IPS-15b (cell line): ENCODE measurements at regions not wholly inside any gene's neighbourhood (a gene's known extent, or its start where the extent isn't known, plus 50 kb on each side); places are given as distances from the start of the nearest gene placed in this dataset.

Experiments used
- H3K27me3 ChIP-seq: one replicate; pipeline ENCODE4 v1.6.1; 2013; ENCODE audit warnings: low read length; ENCODE audit not compliant: control insufficient read depth, insufficient read depth
- H3K36me3 ChIP-seq: one replicate; pipeline ENCODE4 v1.6.1; 2013; ENCODE audit warnings: low read length; ENCODE audit not compliant: control insufficient read depth, insufficient read depth
- H3K4me1 ChIP-seq: one replicate; pipeline ENCODE4 v1.6.1; 2013; ENCODE audit warnings: mild to moderate bottlenecking, low read length; ENCODE audit not compliant: control insufficient read depth, insufficient read depth
- H3K4me3 ChIP-seq: one replicate; pipeline ENCODE4 v1.5.1; 2013; ENCODE audit warnings: low read depth, low read length
- H3K9ac ChIP-seq: one replicate; pipeline ENCODE4 v1.6.1; 2013; ENCODE audit warnings: low read depth, mild to moderate bottlenecking, low read length
- H3K9me3 ChIP-seq: one replicate; pipeline ENCODE4 v1.6.1; 2013; ENCODE audit warnings: mild to moderate bottlenecking, low read length; ENCODE audit not compliant: control insufficient read depth, insufficient read depth

- Histone ChIP-seq H3K27me3 (no peaks in the 10 kb centered on the region), H3K36me3 (no peaks in the 10 kb centered on the region), H3K9ac (no peak overlapping the region), H3K4me1 (no peaks in the 10 kb centered on the region), H3K9me3 (no peaks in the 10 kb centered on the region), H3K4me3 (no peak overlapping the region)
Observed at GRCh38 chr21:39124681-39125251, 58.5 kb downstream of the PSMG1 start.

- no peaks in the 10 kb centered on the region for H3K4me1 ChIP-seq
- no peaks in the 10 kb centered on the region for H3K27me3 ChIP-seq
- H3K9ac ChIP-seq = no peak overlapping the region
- H3K9me3 ChIP-seq = no peaks in the 10 kb centered on the region
- H3K36me3 ChIP-seq = no peaks in the 10 kb centered on the region
- H3K4me3 ChIP-seq = no peak overlapping the region
Observed at GRCh38 chr21:39123375-39123774, 59.9 kb downstream of the PSMG1 start.

- H3K9me3 ChIP-seq = no peaks in the 10 kb centered on the region
- H3K4me3 ChIP-seq = no peak overlapping the region
- H3K36me3 ChIP-seq = no peaks in the 10 kb centered on the region
- no peak overlapping the region for H3K9ac ChIP-seq
- no peaks in the 10 kb centered on the region for H3K27me3 ChIP-seq
- no peaks in the 10 kb centered on the region for H3K4me1 ChIP-seq
Observed at GRCh38 chr21:39121600-39122355, 61.5 kb downstream of the PSMG1 start.

- Histone ChIP-seq H3K27me3 (no peaks in the 10 kb centered on the region), H3K9ac (no peak overlapping the region), H3K4me3 (no peak overlapping the region), H3K36me3 (no peaks in the 10 kb centered on the region), H3K9me3 (no peaks in the 10 kb centered on the region), H3K4me1 (no peaks in the 10 kb centered on the region)
Observed at GRCh38 chr21:39120876-39121599, 62.2 kb downstream of the PSMG1 start.

- H3K27me3 ChIP-seq = no peaks in the 10 kb centered on the region
- no peaks in the 10 kb centered on the region for H3K36me3 ChIP-seq
- no peak overlapping the region for H3K9ac ChIP-seq
- no peaks in the 10 kb centered on the region for H3K4me1 ChIP-seq
- no peak overlapping the region for H3K4me3 ChIP-seq
- H3K9me3 ChIP-seq = no peaks in the 10 kb centered on the region
Observed at GRCh38 chr21:39119891-39120290, 63.4 kb downstream of the PSMG1 start.

- Histone ChIP-seq H3K9ac (no peak overlapping the region), H3K27me3 (no peaks in the 10 kb centered on the region), H3K9me3 (no peaks in the 10 kb centered on the region), H3K36me3 (no peaks in the 10 kb centered on the region), H3K4me1 (no peaks in the 10 kb centered on the region), H3K4me3 (no peak overlapping the region)
Observed at GRCh38 chr21:39118604-39119215, 64.5 kb downstream of the PSMG1 start.

GRCh38 chr21:39118061-39118460 lies 65.2 kb downstream of the PSMG1 start:
- H3K4me3 ChIP-seq = no peak overlapping the region
- H3K9me3 ChIP-seq = no peaks in the 10 kb centered on the region
- H3K36me3 ChIP-seq = no peaks in the 10 kb centered on the region
- no peaks in the 10 kb centered on the region for H3K27me3 ChIP-seq
- H3K9ac ChIP-seq = no peak overlapping the region
- no peaks in the 10 kb centered on the region for H3K4me1 ChIP-seq

GRCh38 chr21:39117440-39117970 lies 65.7 kb downstream of the PSMG1 start:
- Histone ChIP-seq H3K9ac (no peak overlapping the region), H3K36me3 (no peaks in the 10 kb centered on the region), H3K27me3 (no peaks in the 10 kb centered on the region), H3K4me1 (no peaks in the 10 kb centered on the region), H3K4me3 (no peak overlapping the region), H3K9me3 (no peaks in the 10 kb centered on the region)

GRCh38 chr21:39116761-39117439 lies 66.4 kb downstream of the PSMG1 start:
- Histone ChIP-seq H3K9me3 (no peaks in the 10 kb centered on the region), H3K36me3 (no peaks in the 10 kb centered on the region), H3K27me3 (no peaks in the 10 kb centered on the region), H3K4me3 (no peak overlapping the region), H3K4me1 (no peaks in the 10 kb centered on the region), H3K9ac (no peak overlapping the region)

- Histone ChIP-seq H3K4me3 (no peak overlapping the region), H3K9ac (no peak overlapping the region), H3K36me3 (no peaks in the 10 kb centered on the region), H3K9me3 (no peaks in the 10 kb centered on the region), H3K27me3 (no peaks in the 10 kb centered on the region), H3K4me1 (no peaks in the 10 kb centered on the region)
Observed at GRCh38 chr21:39115576-39116235, 67.5 kb downstream of the PSMG1 start.
